OCI-LY3 (cell line): ENCODE measurements at regions not wholly inside any gene's neighbourhood (a gene's known extent, or its start where the extent isn't known, plus 50 kb on each side); places are given as distances from the start of the nearest gene placed in this dataset.
"Not testable (repeated sequence)": the region's sequence is repeated elsewhere in the genome, so short reads cannot be mapped to it uniquely, and the experiment has no call there.

Experiments used
- CTCF ChIP-seq: fragments of 200-600, 300-600 bp; sonication (generic); IDR thresholded peaks from 2 replicates; pipeline ENCODE4 v1.5.1; 2014; ENCODE audit warnings: antibody characterized with exemption, low read length, low read depth
- EZH2phosphoT487 ChIP-seq: fragments of 200-600 bp; shearing (Covaris generic); IDR thresholded peaks from 2 replicates; pipeline ENCODE4 v1.6.1; 2018; ENCODE audit warnings: antibody characterized with exemption, mixed run types, low read depth

- peak; percentile 41; the same call in 1 of the 2 replicates for TF ChIP-seq CTCF
- not testable (repeated sequence) for TF ChIP-seq EZH2phosphoT487
Measured at GRCh38 chr14:106389186-106389585, 862.8 kb downstream of the TMEM121 start.
